Natural killer cell treated with Interleukin-12 subunit alpha and Interleukin-12 subunit beta and Interleukin-15 and Interleukin-18, amount 100 ng/mL, for 72 hours (primary cell): ENCODE measurements at regions not wholly inside any gene's neighbourhood (a gene's known extent, or its start where the extent isn't known, plus 50 kb on each side); places are given as distances from the start of the nearest gene placed in this dataset.

Experiments used
- ATAC-seq, 2 donors: fragments of 150-1000 bp; cut with Tn5 transposase in 1 of 2; sonication (Bioruptor Pico), chemical (Tn5 transposase) in 1 of 2; 2 replicates each; pipeline ENCODE4 v1.10.0; 2021
- DNase-seq: peaks from one replicate; pipeline ENCODE4 v3.0.0; 2022; ENCODE audit warnings: low spot score
- H3K27ac Mint-ChIP-seq, 2 donors: 1 replicate in 1 of 2; 2 replicates in 1 of 2; pipeline ENCODE4 v1.8.0; 2022; ENCODE audit warnings: mixed read lengths in 2 of 2, mild to moderate bottlenecking in 1 of 2, moderate library complexity in 1 of 2
- H3K27me3 Mint-ChIP-seq, 2 donors: 1 replicate in 1 of 2; 2 replicates in 1 of 2; pipeline ENCODE4 v1.8.0; 2022; ENCODE audit warnings: mixed read lengths in 2 of 2
- H3K36me3 Mint-ChIP-seq: one replicate; pipeline ENCODE4 v1.8.0; 2022; ENCODE audit warnings: mixed read lengths
- H3K4me1 Mint-ChIP-seq, 2 donors: 1 replicate in 1 of 2; 2 replicates in 1 of 2; pipeline ENCODE4 v1.8.0; 2022; ENCODE audit warnings: low read depth in 2 of 2, mixed read lengths in 2 of 2, mild to moderate bottlenecking in 1 of 2
- H3K4me3 Mint-ChIP-seq: one replicate; pipeline ENCODE4 v1.8.0; 2022; ENCODE audit warnings: mixed read lengths
- H3K9me3 Mint-ChIP-seq: 2 replicates; pipeline ENCODE4 v1.8.0; 2022; ENCODE audit warnings: mixed read lengths

DNA sequence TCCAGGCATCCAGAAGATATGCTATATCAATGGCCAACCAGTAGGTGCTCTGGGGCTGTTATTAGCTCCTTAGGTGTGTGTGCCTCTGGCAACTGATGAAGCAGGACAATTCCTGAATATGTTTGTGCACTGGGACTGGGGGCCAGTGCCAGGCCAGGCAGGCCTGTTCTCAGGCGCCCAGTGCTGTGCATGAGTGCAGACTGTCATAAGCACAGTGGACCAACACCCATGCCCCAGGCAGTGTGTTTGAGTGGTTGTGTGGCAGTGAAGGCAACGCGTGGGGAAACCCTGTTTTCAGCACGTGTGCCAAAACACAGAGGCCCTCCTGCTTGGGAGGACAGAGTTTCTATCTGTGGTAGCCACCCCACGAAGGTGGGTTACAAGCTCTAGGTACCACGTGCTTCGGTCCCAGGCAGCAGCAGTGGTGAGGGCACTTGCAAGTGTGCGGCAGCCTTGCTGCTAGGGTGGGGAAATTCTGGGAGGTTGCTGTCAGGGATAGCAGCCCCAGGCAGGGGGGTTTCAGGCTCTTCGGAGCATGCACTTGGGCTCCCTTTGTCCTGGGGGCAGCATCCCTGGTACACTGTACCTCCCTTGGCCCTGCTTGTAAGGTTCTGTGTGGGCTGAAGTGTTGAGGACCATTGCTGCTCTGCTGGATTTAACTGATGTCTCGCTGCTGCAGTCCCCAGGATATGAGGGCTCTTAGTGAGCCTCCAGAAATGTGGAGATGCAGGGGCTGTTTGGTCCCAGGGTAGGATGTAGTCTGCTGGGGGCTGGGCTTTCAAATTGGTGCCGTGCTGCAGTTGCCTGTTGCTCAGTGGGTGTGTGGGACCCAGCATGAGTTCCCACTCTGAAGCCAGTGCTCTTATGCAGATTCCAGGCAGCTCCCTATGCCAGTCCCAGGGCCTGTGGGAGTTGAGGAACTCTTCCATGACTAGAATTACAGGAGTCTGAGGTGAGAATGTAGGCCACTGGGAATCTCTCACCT is 280.9 kb downstream of the RPRM start:
- Mint-ChIP-seq H3K27ac (no peak overlapping the region), H3K4me1 (no peaks in the 10 kb centered on the region), H3K36me3 (peaks cover 5% of the 10 kb centered on the region), H3K4me3 (no peak overlapping the region), H3K9me3 (peaks cover 22% of the 10 kb centered on the region), H3K27me3 (no peaks in the 10 kb centered on the region)
- no peak for DNase-seq
- peak in 1 of 2 donors; percentile 9 for ATAC-seq

DNA sequence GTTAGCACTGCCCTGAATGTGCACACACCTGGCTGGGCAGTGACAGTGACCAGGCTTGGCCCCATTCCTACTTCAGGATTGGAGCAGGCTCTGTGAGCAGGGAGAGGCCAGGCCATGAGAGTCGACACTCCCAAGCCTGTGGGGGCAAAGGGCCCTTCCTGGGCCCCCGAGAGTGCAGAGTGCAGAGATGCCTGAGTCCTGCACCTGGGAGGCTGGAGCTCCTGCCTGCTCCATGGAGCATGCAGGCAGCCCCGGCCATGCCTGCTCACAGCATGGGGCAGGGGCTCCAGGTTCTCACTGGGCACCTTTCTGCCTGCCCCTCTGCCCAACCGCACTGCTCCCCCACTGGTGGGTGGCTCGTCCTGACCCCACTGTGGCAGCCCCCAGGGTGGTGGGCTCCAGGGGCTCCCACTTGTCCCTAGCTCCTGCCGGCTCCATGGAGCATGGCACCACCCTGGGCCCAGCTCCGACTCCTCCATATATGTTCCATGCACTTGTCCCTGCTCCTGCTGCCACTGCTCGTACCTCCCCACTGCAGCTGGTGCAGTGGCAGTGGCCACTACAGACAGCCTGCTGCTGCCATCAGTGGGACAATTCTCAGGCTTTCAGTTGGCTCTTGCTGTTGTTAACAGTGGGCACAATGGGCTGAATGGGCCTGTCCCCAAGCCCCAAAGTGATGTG is 282.0 kb downstream of the RPRM start:
- no peaks in the 10 kb centered on the region for H3K4me1 Mint-ChIP-seq
- no peak for DNase-seq
- H3K36me3 Mint-ChIP-seq: peaks cover 5% of the 10 kb centered on the region
- ATAC-seq: peak in 1 of 2 donors; percentile 20
- no peak overlapping the region for H3K27ac Mint-ChIP-seq
- H3K27me3 Mint-ChIP-seq: no peaks in the 10 kb centered on the region
- H3K4me3 Mint-ChIP-seq: no peak overlapping the region
- H3K9me3 Mint-ChIP-seq: peaks cover 22% of the 10 kb centered on the region

DNA sequence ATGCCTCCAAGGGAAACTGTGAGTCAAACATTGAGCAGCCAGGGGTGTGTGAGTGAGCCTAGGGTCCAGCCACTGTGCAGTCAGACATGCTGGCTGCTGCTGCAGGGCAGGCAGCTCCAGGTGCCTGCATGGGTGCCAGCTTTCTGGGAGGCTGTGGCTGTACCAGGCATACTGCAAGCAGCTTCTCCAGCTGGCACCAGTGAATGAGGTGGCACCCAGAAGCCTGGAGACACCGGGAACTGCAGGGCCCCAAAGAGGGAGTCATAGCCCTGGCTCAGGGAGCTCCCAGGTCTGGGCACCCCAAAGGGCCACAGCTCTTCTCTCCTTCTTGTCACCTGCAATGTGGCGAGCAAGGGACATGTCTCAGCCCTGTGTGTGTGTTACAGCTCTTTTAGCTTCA is 283.2 kb downstream of the RPRM start:
- H3K27ac Mint-ChIP-seq: no peak overlapping the region
- no peaks in the 10 kb centered on the region for H3K27me3 Mint-ChIP-seq
- H3K9me3 Mint-ChIP-seq: peaks cover 26% of the 10 kb centered on the region
- peaks cover 5% of the 10 kb centered on the region for H3K36me3 Mint-ChIP-seq
- no peak for ATAC-seq
- no peaks in the 10 kb centered on the region for H3K4me1 Mint-ChIP-seq
- DNase-seq: no peak
- H3K4me3 Mint-ChIP-seq: no peak overlapping the region

DNA sequence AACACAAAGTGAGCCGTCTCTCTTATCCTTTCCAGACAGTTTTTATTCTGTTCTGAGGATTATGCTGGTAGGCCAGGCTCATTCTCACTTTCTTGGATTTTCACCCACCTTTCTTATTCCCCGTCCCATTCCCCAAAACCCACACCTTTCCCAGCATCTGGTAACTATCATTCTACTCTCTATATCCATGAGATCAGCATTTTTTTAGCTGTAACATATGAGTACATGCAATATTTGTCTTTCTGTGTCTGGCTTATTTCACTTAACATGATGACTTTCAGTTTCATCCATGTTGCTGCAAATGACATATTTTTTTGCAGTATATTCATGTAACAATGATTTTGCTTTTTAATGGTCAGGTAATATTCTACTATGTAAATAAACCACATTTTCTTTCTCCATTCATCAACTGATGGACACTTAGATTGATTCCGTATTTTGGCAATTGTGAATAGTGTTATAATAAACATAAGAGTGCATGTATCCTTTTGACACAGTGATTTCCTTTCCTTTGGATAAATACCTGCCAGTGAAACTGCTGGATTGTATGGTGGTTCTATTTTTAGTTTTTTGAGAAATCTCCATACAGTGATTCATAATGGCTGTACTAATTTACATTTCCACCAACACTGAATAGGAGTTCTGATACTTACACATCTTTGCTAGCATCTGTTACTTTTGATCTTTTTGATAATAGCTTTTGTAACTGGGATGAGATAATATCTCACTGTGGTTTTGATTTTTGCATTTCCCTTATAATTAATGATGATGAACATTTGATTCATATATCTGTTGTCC is 289.3 kb downstream of the RPRM start:
- Mint-ChIP-seq H3K4me1 (no peaks in the 10 kb centered on the region), H3K27ac (no peak overlapping the region), H3K36me3 (peaks cover 7% of the 10 kb centered on the region), H3K4me3 (no peak overlapping the region), H3K9me3 (peaks cover 17% of the 10 kb centered on the region), H3K27me3 (no peaks in the 10 kb centered on the region)
- no peak for ATAC-seq
- no peak for DNase-seq

- H3K36me3 Mint-ChIP-seq: no peaks in the 10 kb centered on the region
- H3K27ac Mint-ChIP-seq: no peak overlapping the region
- DNase-seq (no peak), ATAC-seq (no peak)
- H3K27me3 Mint-ChIP-seq: no peaks in the 10 kb centered on the region
- no peaks in the 10 kb centered on the region for H3K4me1 Mint-ChIP-seq
- H3K9me3 Mint-ChIP-seq: peaks cover 16% of the 10 kb centered on the region
- no peak overlapping the region for H3K4me3 Mint-ChIP-seq
These were observed 298.8 kb downstream of the RPRM start for GRCh38 chr2:153179808-153180207.

DNA sequence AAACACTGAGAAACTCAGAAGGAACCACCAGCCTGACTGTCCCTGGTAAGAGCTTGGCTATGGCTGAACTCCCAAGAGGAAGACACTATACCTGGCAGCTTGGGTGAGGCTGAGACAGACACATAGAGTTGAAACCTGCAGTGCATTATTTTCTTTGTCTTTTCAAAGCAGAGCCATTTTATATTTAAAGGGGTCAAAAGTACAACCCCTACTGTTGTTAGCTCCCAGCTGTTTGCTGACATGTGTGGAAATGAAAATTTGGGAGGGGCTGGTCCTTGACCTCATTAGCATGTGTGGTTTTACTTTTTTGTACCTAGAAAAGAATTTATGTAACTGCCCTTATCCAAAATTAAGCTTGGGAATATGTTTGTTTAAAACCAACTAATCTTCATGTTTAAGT is 309.0 kb downstream of the RPRM start:
- Mint-ChIP-seq H3K27me3 (no peaks in the 10 kb centered on the region), H3K27ac (no peak overlapping the region), H3K4me1 (no peaks in the 10 kb centered on the region), H3K9me3 (peaks cover 10% of the 10 kb centered on the region), H3K36me3 (no peaks in the 10 kb centered on the region), H3K4me3 (no peak overlapping the region)
- DNase-seq: no peak
- no peak for ATAC-seq

- no peak overlapping the region for H3K27ac Mint-ChIP-seq
- no peaks in the 10 kb centered on the region for H3K27me3 Mint-ChIP-seq
- no peak overlapping the region for H3K4me3 Mint-ChIP-seq
- ATAC-seq: no peak
- H3K36me3 Mint-ChIP-seq: no peaks in the 10 kb centered on the region
- H3K4me1 Mint-ChIP-seq: no peaks in the 10 kb centered on the region
- no peak for DNase-seq
- peaks cover 7% of the 10 kb centered on the region for H3K9me3 Mint-ChIP-seq
These were observed 313.5 kb downstream of the RPRM start for GRCh38 chr2:153165021-153165420.

GRCh38 chr2:153163055-153163454 is 315.5 kb downstream of the RPRM start:
- Mint-ChIP-seq H3K27ac (no peak overlapping the region), H3K36me3 (no peaks in the 10 kb centered on the region), H3K4me1 (no peaks in the 10 kb centered on the region), H3K27me3 (no peaks in the 10 kb centered on the region), H3K4me3 (no peak overlapping the region), H3K9me3 (peaks cover 7% of the 10 kb centered on the region)
- no peak for ATAC-seq
- no peak for DNase-seq

DNA sequence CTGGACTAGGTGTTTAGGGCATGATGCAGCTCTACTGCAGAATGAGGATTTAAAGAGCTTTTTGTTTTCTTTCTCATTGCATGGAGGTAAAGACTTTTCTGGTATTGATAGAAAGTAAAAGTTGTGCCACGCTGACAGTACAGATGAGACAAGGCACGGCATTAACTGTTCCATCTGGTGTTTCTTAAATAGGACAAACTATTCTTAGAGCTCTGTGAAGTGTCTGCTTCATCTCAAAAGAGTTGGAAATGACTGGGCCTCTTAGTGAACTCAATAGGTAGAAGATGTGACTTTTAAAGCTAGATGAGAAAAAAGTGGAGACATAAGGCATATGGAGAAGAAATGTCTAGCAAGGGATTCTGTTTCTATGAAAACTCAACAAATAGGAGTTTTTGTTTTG is 321.8 kb downstream of the RPRM start:
- DNase-seq (no peak), ATAC-seq (no peak)
- Mint-ChIP-seq H3K4me3 (no peak overlapping the region), H3K9me3 (peaks cover 14% of the 10 kb centered on the region), H3K36me3 (no peaks in the 10 kb centered on the region), H3K27ac (no peak overlapping the region), H3K27me3 (no peaks in the 10 kb centered on the region), H3K4me1 (no peaks in the 10 kb centered on the region)

- DNase-seq: no peak
- no peak for ATAC-seq
- H3K27ac Mint-ChIP-seq: no peak overlapping the region
- no peaks in the 10 kb centered on the region for H3K27me3 Mint-ChIP-seq
- H3K36me3 Mint-ChIP-seq: no peaks in the 10 kb centered on the region
- no peaks in the 10 kb centered on the region for H3K4me1 Mint-ChIP-seq
- peaks cover 16% of the 10 kb centered on the region for H3K9me3 Mint-ChIP-seq
- no peak overlapping the region for H3K4me3 Mint-ChIP-seq
These were observed 326.5 kb downstream of the RPRM start for GRCh38 chr2:153152036-153152435.

DNA sequence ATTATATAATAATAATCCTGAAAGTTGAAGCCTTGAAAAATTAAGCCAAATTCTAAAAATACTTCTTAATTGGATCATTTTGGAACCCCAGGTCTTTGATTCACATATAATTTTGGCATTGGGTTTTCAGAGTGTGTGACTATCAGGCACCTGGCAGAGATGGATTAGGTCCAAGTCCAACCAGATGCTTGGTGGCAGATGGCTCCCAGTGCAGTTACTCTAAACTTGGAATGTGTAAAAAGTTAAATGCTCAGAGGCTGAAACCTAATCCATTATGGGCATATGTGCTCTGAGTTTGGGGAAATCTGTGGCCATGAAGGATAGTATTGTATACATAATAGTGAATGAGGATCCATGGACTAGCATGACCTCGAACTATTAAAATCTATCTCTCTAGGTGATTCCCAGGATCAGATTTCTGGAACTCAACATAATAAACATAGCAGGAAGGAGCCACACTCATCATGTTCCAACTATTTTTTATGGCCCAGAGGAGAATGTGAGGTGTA is 333.0 kb downstream of the RPRM start:
- DNase-seq (no peak), ATAC-seq (no peak)
- H3K27me3 Mint-ChIP-seq: no peaks in the 10 kb centered on the region
- H3K27ac Mint-ChIP-seq: no peak overlapping the region
- no peaks in the 10 kb centered on the region for H3K36me3 Mint-ChIP-seq
- H3K9me3 Mint-ChIP-seq: peaks cover 10% of the 10 kb centered on the region
- H3K4me1 Mint-ChIP-seq: no peaks in the 10 kb centered on the region
- H3K4me3 Mint-ChIP-seq: no peak overlapping the region

GRCh38 chr2:153143540-153143939 is 335.0 kb downstream of the RPRM start:
- Mint-ChIP-seq H3K36me3 (no peaks in the 10 kb centered on the region), H3K4me3 (no peak overlapping the region), H3K27me3 (no peaks in the 10 kb centered on the region), H3K4me1 (no peaks in the 10 kb centered on the region), H3K27ac (no peak overlapping the region), H3K9me3 (peaks cover 17% of the 10 kb centered on the region)
- no peak for ATAC-seq
- no peak for DNase-seq

DNA sequence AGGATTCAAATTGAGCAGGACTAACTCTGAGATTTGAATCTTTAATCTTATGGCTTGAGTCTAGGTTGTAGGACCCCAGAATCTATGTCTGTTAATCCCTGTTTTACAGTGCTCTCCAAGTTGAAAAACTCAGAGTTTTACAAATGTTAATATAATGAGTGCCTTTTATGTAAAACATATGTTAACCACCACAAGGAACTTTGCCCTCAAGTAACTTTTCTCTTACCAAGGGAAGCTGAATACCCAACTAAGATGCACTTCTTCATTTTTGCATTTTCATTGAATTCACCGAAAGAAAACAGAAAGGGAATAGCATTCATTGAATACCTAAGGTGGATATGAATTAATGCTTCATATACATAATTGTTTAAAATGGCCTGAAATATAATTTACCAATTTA is 338.1 kb downstream of the RPRM start:
- DNase-seq (no peak), ATAC-seq (no peak)
- H3K27me3 Mint-ChIP-seq: no peaks in the 10 kb centered on the region
- H3K9me3 Mint-ChIP-seq: peaks cover 14% of the 10 kb centered on the region
- H3K36me3 Mint-ChIP-seq: no peaks in the 10 kb centered on the region
- no peak overlapping the region for H3K4me3 Mint-ChIP-seq
- no peaks in the 10 kb centered on the region for H3K4me1 Mint-ChIP-seq
- no peak overlapping the region for H3K27ac Mint-ChIP-seq
